GM23338 (cell line): ENCODE measurements at regions not wholly inside any gene's neighbourhood (a gene's known extent, or its start where the extent isn't known, plus 50 kb on each side); places are given as distances from the start of the nearest gene placed in this dataset.

Experiments used
- ATAC-seq: fragments of 200-7000 bp; cut with Tn5 transposase; 3 replicates; pipeline ENCODE4 v1.9.1; 2020
- DNase-seq: peaks from one replicate; pipeline ENCODE4 v3.0.0-alpha.2; 2015; ENCODE audit warnings: low spot score
- H2AFZ ChIP-seq: fragments of 200-600 bp; sonication (generic); 2 replicates; pipeline ENCODE4 v1.8.0; 2016; ENCODE audit warnings: antibody characterized with exemption, mild to moderate bottlenecking, moderate library complexity
- H3F3A ChIP-seq: fragments of 200-600 bp; sonication (generic); replicated peaks from 2 replicates; pipeline ENCODE4 v1.8.0; 2017; ENCODE audit warnings: antibody characterized with exemption, mixed run types, low read depth
- H3K27ac ChIP-seq: fragments of 200-600 bp; sonication (generic); 2 replicates; pipeline ENCODE4 v1.6.1; 2016; ENCODE audit warnings: low read depth
- H3K27me3 ChIP-seq: fragments of 200-600 bp; sonication (generic); 2 replicates; pipeline ENCODE4 v1.8.0; 2016; ENCODE audit warnings: mild to moderate bottlenecking, mixed run types, moderate library complexity; ENCODE audit not compliant: insufficient read depth
- H3K36me3 ChIP-seq: fragments of 200-600 bp; sonication (generic); 2 replicates; pipeline ENCODE4 v1.8.0; 2016; ENCODE audit warnings: mild to moderate bottlenecking; ENCODE audit not compliant: insufficient read depth
- H3K4me1 ChIP-seq: fragments of 200-600 bp; sonication (generic); 2 replicates; pipeline ENCODE4 v1.8.0; 2016; ENCODE audit warnings: mild to moderate bottlenecking, moderate library complexity; ENCODE audit not compliant: insufficient read depth
- H3K4me2 ChIP-seq: fragments of 200-600 bp; sonication (generic); 2 replicates; pipeline ENCODE4 v1.7.1; 2017; ENCODE audit warnings: mixed run types
- H3K4me3 ChIP-seq: fragments of 200-600 bp; sonication (generic); 2 replicates; pipeline ENCODE4 v1.6.1; 2016; ENCODE audit warnings: mixed run types
- H3K79me2 ChIP-seq: fragments of 200-600 bp; sonication (generic); replicated peaks from 2 replicates; pipeline ENCODE4 v1.8.0; 2017; ENCODE audit warnings: mild to moderate bottlenecking; ENCODE audit not compliant: insufficient read depth
- H3K9me2 ChIP-seq: fragments of 200-600 bp; sonication (generic); 2 replicates; pipeline ENCODE4 v1.8.0; 2017; ENCODE audit not compliant: insufficient read depth
- H4K20me1 ChIP-seq: fragments of 200-600 bp; sonication (generic); replicated peaks from 2 replicates; pipeline ENCODE4 v1.8.0; 2017; ENCODE audit warnings: mild to moderate bottlenecking; ENCODE audit not compliant: insufficient read depth
- H3K27ac Mint-ChIP-seq: 2 replicates; pipeline ENCODE4 v1.8.0; 2020; ENCODE audit warnings: inconsistent platforms, mild to moderate bottlenecking, moderate library complexity, mixed read lengths
- H3K27me3 Mint-ChIP-seq: 3 replicates; pipeline ENCODE4 v1.8.0; 2022; ENCODE audit warnings: low read depth, mild to moderate bottlenecking, moderate library complexity, mixed read lengths, inconsistent platforms; ENCODE audit not compliant: insufficient read depth, poor library complexity
- H3K36me3 Mint-ChIP-seq: 3 replicates; pipeline ENCODE4 v1.8.0; 2021; ENCODE audit warnings: low read depth, mild to moderate bottlenecking, inconsistent platforms, moderate library complexity, mixed read lengths
- H3K4me1 Mint-ChIP-seq: 3 replicates; pipeline ENCODE4 v1.8.0; 2020; ENCODE audit warnings: mild to moderate bottlenecking, inconsistent platforms, mixed read lengths
- H3K4me3 Mint-ChIP-seq: 3 replicates; pipeline ENCODE4 v1.8.0; 2021; ENCODE audit warnings: moderate library complexity, mild to moderate bottlenecking, inconsistent platforms, mixed read lengths
- H3K9me3 Mint-ChIP-seq: 3 replicates; pipeline ENCODE4 v1.8.0; 2020; ENCODE audit warnings: moderate library complexity, mild to moderate bottlenecking, inconsistent platforms, mixed read lengths
- CREB1 ChIP-seq: fragments of 250-450 bp; sonication (Bioruptor Pico); IDR thresholded peaks from 2 replicates; pipeline ENCODE4 v1.5.0; 2020; ENCODE audit warnings: low read depth, mild to moderate bottlenecking, moderate library complexity
- EZH2 ChIP-seq: fragments of 200-600 bp; sonication (generic); IDR thresholded peaks from one replicate; pipeline ENCODE4 v1.8.0; 2017; ENCODE audit warnings: antibody characterized with exemption, mild to moderate bottlenecking, low read depth; ENCODE audit not compliant: unreplicated experiment
- EZH2phosphoT487 ChIP-seq: fragments of 200-600 bp; sonication (generic); IDR thresholded peaks from one replicate; pipeline ENCODE4 v1.8.1; 2018; ENCODE audit warnings: antibody characterized with exemption; ENCODE audit not compliant: unreplicated experiment
- JUNB ChIP-seq: IDR thresholded peaks from one replicate; pipeline ENCODE4 v1.6.1; 2016; ENCODE audit warnings: antibody characterized with exemption; ENCODE audit not compliant: unreplicated experiment
- POLR2AphosphoS5 ChIP-seq: IDR thresholded peaks from 2 replicates; pipeline ENCODE4 v1.6.1; 2016; ENCODE audit warnings: antibody characterized with exemption, low read depth
- STAT1 ChIP-seq: IDR thresholded peaks from one replicate; pipeline ENCODE4 v1.6.1; 2016; ENCODE audit warnings: antibody characterized with exemption; ENCODE audit not compliant: unreplicated experiment
- ZNF114 ChIP-seq: fragments of 250-450 bp; sonication (Bioruptor Pico); IDR thresholded peaks from 2 replicates; pipeline ENCODE4 v1.5.0; 2020; ENCODE audit warnings: mild to moderate bottlenecking, moderate library complexity
- ZNF331 ChIP-seq: fragments of 250-450 bp; sonication (Bioruptor Pico); IDR thresholded peaks from 2 replicates; pipeline ENCODE4 v1.5.0; 2020; ENCODE audit warnings: low read depth, mild to moderate bottlenecking, moderate library complexity
- TF ChIP-seq, protein P1 (sequence below), 2 experiments: fragments of 200-600 bp in 1 of 2; sonication (generic) in 1 of 2; conservative IDR thresholded peaks; 2 replicates each; pipeline versions ENCODE4 v1.5.1 to v1.6.1; 2016 to 2017; ENCODE audit warnings: antibody characterized with exemption in 2 of 2, low read depth in 2 of 2, mild to moderate bottlenecking in 2 of 2, moderate library complexity in 1 of 2
- TF ChIP-seq, protein P2 (sequence below): fragments of 250-450 bp; sonication (Bioruptor Pico); IDR thresholded peaks from 2 replicates; pipeline ENCODE4 v1.5.0; 2020; ENCODE audit warnings: mild to moderate bottlenecking, moderate library complexity

DNA sequence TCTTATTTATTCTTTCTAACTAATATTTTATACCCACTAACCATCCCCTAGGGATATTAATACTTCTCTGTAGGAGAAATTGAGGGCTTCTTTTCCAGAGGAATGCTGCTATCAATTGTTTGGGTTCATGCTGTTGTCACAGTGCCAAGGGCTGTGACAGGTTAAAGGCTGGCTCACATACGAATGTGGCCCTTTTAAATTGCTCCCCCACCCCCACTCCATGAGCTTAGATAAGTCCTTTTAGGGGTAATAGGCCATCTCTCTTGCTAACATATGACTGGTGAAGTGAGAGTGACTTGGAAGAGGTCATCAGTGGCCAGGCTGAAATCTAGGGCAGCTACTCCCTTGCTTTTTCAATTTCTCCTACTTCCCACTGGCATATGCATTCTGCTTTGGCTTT is 121.9 kb upstream of the DPH6 start:
- Histone ChIP-seq H3K36me3 (no peaks in the 10 kb centered on the region), H3K9me2 (no peaks in the 10 kb centered on the region), H3K79me2 (no peaks in the 10 kb centered on the region), H3K27me3 (no peaks in the 10 kb centered on the region), H4K20me1 (no peaks in the 10 kb centered on the region), H3F3A (no peaks in the 10 kb centered on the region), H3K4me2 (no peak overlapping the region), H3K27ac (no peak overlapping the region), H3K4me1 (peaks cover 14% of the 10 kb centered on the region), H3K4me3 (no peak overlapping the region), H2AFZ (no peak overlapping the region; the same call in 1 of the 2 replicates)
- no peak for TF ChIP-seq JUNB
- TF ChIP-seq ZNF331 (CRISPR knock-in tag) = no peak
- TF ChIP-seq, protein P1, sequence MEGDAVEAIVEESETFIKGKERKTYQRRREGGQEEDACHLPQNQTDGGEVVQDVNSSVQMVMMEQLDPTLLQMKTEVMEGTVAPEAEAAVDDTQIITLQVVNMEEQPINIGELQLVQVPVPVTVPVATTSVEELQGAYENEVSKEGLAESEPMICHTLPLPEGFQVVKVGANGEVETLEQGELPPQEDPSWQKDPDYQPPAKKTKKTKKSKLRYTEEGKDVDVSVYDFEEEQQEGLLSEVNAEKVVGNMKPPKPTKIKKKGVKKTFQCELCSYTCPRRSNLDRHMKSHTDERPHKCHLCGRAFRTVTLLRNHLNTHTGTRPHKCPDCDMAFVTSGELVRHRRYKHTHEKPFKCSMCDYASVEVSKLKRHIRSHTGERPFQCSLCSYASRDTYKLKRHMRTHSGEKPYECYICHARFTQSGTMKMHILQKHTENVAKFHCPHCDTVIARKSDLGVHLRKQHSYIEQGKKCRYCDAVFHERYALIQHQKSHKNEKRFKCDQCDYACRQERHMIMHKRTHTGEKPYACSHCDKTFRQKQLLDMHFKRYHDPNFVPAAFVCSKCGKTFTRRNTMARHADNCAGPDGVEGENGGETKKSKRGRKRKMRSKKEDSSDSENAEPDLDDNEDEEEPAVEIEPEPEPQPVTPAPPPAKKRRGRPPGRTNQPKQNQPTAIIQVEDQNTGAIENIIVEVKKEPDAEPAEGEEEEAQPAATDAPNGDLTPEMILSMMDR (conservative IDR thresholded peaks at IDR 0.05; ENCODE audit: low read depth in 2 of 2) = no peak
- no peak for TF ChIP-seq EZH2
- TF ChIP-seq CREB1 (CRISPR knock-in tag) = no peak
- TF ChIP-seq, protein P2, sequence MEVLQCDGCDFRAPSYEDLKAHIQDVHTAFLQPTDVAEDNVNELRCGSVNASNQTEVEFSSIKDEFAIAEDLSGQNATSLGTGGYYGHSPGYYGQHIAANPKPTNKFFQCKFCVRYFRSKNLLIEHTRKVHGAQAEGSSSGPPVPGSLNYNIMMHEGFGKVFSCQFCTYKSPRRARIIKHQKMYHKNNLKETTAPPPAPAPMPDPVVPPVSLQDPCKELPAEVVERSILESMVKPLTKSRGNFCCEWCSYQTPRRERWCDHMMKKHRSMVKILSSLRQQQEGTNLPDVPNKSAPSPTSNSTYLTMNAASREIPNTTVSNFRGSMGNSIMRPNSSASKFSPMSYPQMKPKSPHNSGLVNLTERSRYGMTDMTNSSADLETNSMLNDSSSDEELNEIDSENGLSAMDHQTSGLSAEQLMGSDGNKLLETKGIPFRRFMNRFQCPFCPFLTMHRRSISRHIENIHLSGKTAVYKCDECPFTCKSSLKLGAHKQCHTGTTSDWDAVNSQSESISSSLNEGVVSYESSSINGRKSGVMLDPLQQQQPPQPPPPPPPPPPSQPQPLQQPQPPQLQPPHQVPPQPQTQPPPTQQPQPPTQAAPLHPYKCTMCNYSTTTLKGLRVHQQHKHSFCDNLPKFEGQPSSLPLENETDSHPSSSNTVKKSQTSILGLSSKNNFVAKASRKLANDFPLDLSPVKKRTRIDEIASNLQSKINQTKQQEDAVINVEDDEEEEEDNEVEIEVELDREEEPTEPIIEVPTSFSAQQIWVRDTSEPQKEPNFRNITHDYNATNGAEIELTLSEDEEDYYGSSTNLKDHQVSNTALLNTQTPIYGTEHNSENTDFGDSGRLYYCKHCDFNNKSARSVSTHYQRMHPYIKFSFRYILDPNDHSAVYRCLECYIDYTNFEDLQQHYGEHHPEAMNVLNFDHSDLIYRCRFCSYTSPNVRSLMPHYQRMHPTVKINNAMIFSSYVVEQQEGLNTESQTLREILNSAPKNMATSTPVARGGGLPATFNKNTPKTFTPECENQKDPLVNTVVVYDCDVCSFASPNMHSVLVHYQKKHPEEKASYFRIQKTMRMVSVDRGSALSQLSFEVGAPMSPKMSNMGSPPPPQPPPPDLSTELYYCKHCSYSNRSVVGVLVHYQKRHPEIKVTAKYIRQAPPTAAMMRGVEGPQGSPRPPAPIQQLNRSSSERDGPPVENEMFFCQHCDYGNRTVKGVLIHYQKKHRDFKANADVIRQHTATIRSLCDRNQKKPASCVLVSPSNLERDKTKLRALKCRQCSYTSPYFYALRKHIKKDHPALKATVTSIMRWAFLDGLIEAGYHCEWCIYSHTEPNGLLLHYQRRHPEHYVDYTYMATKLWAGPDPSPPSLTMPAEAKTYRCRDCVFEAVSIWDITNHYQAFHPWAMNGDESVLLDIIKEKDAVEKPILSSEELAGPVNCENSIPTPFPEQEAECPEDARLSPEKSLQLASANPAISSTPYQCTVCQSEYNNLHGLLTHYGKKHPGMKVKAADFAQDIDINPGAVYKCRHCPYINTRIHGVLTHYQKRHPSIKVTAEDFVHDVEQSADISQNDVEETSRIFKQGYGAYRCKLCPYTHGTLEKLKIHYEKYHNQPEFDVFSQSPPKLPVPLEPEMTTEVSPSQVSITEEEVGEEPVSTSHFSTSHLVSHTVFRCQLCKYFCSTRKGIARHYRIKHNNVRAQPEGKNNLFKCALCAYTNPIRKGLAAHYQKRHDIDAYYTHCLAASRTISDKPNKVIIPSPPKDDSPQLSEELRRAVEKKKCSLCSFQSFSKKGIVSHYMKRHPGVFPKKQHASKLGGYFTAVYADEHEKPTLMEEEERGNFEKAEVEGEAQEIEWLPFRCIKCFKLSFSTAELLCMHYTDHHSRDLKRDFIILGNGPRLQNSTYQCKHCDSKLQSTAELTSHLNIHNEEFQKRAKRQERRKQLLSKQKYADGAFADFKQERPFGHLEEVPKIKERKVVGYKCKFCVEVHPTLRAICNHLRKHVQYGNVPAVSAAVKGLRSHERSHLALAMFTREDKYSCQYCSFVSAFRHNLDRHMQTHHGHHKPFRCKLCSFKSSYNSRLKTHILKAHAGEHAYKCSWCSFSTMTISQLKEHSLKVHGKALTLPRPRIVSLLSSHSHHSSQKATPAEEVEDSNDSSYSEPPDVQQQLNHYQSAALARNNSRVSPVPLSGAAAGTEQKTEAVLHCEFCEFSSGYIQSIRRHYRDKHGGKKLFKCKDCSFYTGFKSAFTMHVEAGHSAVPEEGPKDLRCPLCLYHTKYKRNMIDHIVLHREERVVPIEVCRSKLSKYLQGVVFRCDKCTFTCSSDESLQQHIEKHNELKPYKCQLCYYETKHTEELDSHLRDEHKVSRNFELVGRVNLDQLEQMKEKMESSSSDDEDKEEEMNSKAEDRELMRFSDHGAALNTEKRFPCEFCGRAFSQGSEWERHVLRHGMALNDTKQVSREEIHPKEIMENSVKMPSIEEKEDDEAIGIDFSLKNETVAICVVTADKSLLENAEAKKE = no peak
- no peak for TF ChIP-seq POLR2AphosphoS5
- no peak for TF ChIP-seq ZNF114 (CRISPR knock-in tag)
- no peak for TF ChIP-seq STAT1
- TF ChIP-seq EZH2phosphoT487 = no peak
- Mint-ChIP-seq H3K27me3 (no peaks in the 10 kb centered on the region), H3K9me3 (no peaks in the 10 kb centered on the region), H3K4me1 (peaks cover 18% of the 10 kb centered on the region), H3K27ac (peak overlapping the region; percentile 87), H3K4me3 (no peak overlapping the region), H3K36me3 (no peaks in the 10 kb centered on the region)
- ATAC-seq (no peak), DNase-seq (no peak)
